Activated T-cell treated with anti-CD3 and anti-CD28 coated beads, Interleukin-2, amount 50 U/mL, for 72 hours (primary cell): ENCODE measurements at regions not wholly inside any gene's neighbourhood (a gene's known extent, or its start where the extent isn't known, plus 50 kb on each side); places are given as distances from the start of the nearest gene placed in this dataset.
A peak's percentile ranks its signal among the peaks of the same experiment; 100 is the strongest.

Experiments
- ATAC-seq, 2 donors: fragments of 150-1000 bp; cut with Tn5 transposase; replicated peaks in 1 of 2; 2 replicates each; pipeline ENCODE4 v1.10.0; 2021; ENCODE audit warnings: moderate library complexity in 2 of 2, mild to moderate bottlenecking in 1 of 2
- DNase-seq, 2 donors: peaks; one replicate each; pipeline ENCODE4 v3.0.0; 2021 to 2022; ENCODE audit warnings: mixed read lengths in 1 of 2
- H3K27ac Mint-ChIP-seq: one replicate; pipeline ENCODE4 v1.8.0; 2022; ENCODE audit warnings: mild to moderate bottlenecking, moderate library complexity, mixed read lengths
- H3K27me3 Mint-ChIP-seq: one replicate; pipeline ENCODE4 v1.8.0; 2022; ENCODE audit warnings: low read depth, mixed read lengths
- H3K36me3 Mint-ChIP-seq, 2 donors: one replicate each; pipeline ENCODE4 v1.8.0; 2022; ENCODE audit warnings: mixed read lengths in 2 of 2, mild to moderate bottlenecking in 1 of 2; ENCODE audit not compliant: insufficient read depth in 2 of 2
- H3K4me1 Mint-ChIP-seq: one replicate; pipeline ENCODE4 v1.8.0; 2022; ENCODE audit warnings: low read depth, mixed read lengths
- H3K4me3 Mint-ChIP-seq, 2 donors: one replicate each; pipeline ENCODE4 v1.8.0; 2022; ENCODE audit warnings: mild to moderate bottlenecking in 2 of 2, mixed read lengths in 2 of 2, moderate library complexity in 2 of 2
- H3K9me3 Mint-ChIP-seq, 2 donors: one replicate each; pipeline ENCODE4 v1.8.0; 2022; ENCODE audit warnings: mixed read lengths in 2 of 2

DNA sequence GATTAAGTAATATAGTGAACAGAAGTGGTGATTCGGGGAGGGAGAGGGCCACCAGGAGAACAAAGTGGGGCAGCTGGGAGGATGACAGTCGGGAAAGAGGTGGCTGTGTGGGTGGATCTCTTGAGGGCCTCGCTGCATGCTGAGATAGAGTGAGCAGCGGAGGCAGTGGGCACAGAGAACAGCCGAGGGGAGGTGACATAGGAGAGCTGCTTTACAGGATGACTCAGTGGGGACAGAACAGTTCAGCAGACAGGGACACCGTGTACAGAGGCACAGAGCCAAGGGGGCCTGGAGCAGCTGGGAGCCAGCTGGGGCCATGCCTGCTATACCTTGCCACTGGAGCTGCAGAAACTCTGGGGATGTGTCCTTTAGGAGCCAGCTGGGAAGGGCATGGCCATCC lies 273.9 kb downstream of the GADD45G start:
- H3K36me3 Mint-ChIP-seq, result no peaks in the 10 kb centered on the region
- ATAC-seq (no peak), DNase-seq (no peak)
- H3K4me1 Mint-ChIP-seq, result no peaks in the 10 kb centered on the region
- no peaks in the 10 kb centered on the region for H3K9me3 Mint-ChIP-seq
- H3K4me3 Mint-ChIP-seq, result no peak overlapping the region
- H3K27me3 Mint-ChIP-seq, result no peaks in the 10 kb centered on the region
- no peak overlapping the region for H3K27ac Mint-ChIP-seq

DNA sequence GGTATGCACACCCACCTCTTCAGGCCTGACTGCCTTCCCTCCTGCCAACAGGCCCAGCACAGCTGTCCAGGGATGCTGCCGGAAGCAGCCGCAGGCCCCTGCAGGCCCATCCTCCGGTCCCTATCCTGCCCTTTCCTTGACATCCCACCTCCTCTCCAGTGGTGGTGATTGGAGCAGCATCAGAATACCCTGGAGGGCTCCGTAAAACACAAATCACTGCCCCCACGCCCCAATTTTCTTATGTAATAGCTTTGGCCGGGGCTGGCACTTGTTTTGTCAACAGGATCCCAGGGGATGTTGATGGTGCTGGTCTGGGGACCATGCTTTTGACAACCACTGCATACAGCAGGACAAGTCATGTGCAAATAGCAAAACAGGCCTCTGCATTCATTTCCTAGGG lies 274.5 kb downstream of the GADD45G start:
- DNase-seq (no peak), ATAC-seq (no peak)
- H3K36me3 Mint-ChIP-seq, result no peaks in the 10 kb centered on the region
- no peaks in the 10 kb centered on the region for H3K4me1 Mint-ChIP-seq
- H3K27me3 Mint-ChIP-seq, result no peaks in the 10 kb centered on the region
- no peak overlapping the region for H3K27ac Mint-ChIP-seq
- no peak overlapping the region for H3K4me3 Mint-ChIP-seq
- H3K9me3 Mint-ChIP-seq, result no peaks in the 10 kb centered on the region

GRCh38 chr9:89879701-89880100 lies 274.9 kb downstream of the GADD45G start:
- no peak overlapping the region for H3K27ac Mint-ChIP-seq
- H3K4me1 Mint-ChIP-seq, result no peaks in the 10 kb centered on the region
- H3K36me3 Mint-ChIP-seq, result no peaks in the 10 kb centered on the region
- DNase-seq (no peak), ATAC-seq (no peak)
- no peaks in the 10 kb centered on the region for H3K27me3 Mint-ChIP-seq
- H3K9me3 Mint-ChIP-seq, result no peaks in the 10 kb centered on the region
- H3K4me3 Mint-ChIP-seq, result no peak overlapping the region

DNA sequence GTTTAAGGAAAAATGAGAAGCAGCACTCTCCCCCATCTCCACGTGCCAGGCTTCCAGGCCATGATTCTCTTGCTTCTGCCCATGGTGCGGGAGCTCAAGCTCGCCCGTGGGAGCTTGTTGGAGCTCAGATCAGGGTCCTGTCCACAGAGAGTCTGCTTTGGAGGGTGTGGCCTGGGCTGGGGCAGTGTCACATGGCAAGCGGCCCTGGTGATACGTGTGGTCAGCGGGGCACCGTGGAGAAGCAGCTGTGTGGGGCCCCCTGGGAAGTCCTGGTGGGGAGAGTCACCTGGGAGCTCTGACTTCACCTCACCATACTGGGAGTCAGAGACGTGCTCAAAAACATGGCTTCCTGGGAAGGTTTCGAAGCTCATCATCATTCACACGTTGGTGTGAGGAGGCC lies 275.3 kb downstream of the GADD45G start:
- Mint-ChIP-seq H3K4me3 (no peak overlapping the region), H3K36me3 (no peaks in the 10 kb centered on the region), H3K4me1 (no peaks in the 10 kb centered on the region), H3K9me3 (no peaks in the 10 kb centered on the region), H3K27me3 (no peaks in the 10 kb centered on the region), H3K27ac (no peak overlapping the region)
- ATAC-seq (no peak), DNase-seq (no peak)

DNA sequence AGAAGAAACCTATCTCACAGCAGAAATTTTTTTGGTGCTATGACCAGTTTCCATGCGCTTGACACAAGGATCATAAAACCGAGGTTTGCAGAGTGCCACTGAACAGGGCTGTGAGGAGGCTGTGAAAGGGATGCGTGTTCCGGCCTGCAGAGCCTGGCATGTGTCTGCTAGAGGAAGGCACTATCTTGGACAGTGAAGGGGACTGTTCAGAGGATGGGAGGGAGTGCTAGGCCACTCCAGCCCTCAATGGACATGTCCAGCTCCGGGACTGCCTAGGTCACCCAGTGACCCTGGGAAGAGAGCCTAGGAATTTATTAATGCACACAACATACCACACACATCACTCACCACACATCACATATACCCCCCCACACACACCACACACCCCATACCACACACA lies 275.9 kb downstream of the GADD45G start:
- Mint-ChIP-seq H3K27me3 (no peaks in the 10 kb centered on the region), H3K27ac (no peak overlapping the region), H3K4me1 (no peaks in the 10 kb centered on the region), H3K36me3 (no peaks in the 10 kb centered on the region), H3K9me3 (no peaks in the 10 kb centered on the region), H3K4me3 (no peak overlapping the region)
- ATAC-seq, result no peak
- DNase-seq, result no peak

GRCh38 chr9:89881431-89881830 lies 276.6 kb downstream of the GADD45G start:
- no peaks in the 10 kb centered on the region for H3K4me1 Mint-ChIP-seq
- no peaks in the 10 kb centered on the region for H3K27me3 Mint-ChIP-seq

DNA sequence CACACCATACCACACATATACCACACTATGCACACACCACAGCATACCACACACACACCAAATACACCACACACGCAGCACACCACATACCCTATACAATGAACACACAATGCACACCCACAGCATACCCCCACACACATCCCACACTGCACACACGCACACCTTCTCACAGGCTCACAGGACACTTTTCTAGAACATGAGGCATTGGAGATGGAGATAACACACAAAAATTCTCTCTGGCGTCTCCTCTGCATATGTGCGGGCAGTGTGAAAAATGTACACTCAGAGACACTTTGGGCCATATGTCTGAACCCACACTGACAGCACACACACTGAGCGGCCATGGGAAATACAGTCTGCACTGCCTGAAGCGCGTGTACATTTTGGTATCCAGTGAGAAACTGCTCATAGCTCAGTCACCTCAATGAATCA lies 278.1 kb downstream of the GADD45G start:
- no peak for DNase-seq
- no peaks in the 10 kb centered on the region for H3K27me3 Mint-ChIP-seq
- ATAC-seq, result peak; percentile 8 to 12
- H3K4me3 Mint-ChIP-seq, result no peak overlapping the region
- no peaks in the 10 kb centered on the region for H3K4me1 Mint-ChIP-seq
- no peaks in the 10 kb centered on the region for H3K9me3 Mint-ChIP-seq
- no peaks in the 10 kb centered on the region for H3K36me3 Mint-ChIP-seq
- H3K27ac Mint-ChIP-seq, result no peak overlapping the region

More at GRCh38 chr9:89881431-89881830, 276.6 kb downstream of the GADD45G start:
- no peak overlapping the region for H3K4me3 Mint-ChIP-seq
- H3K36me3 Mint-ChIP-seq, result no peaks in the 10 kb centered on the region
- ATAC-seq (peak; percentile 18 to 45), DNase-seq (no peak)
- H3K9me3 Mint-ChIP-seq, result no peaks in the 10 kb centered on the region
- no peak overlapping the region for H3K27ac Mint-ChIP-seq

GRCh38 chr9:89883401-89884341 lies 278.9 kb downstream of the GADD45G start:
- Mint-ChIP-seq H3K27me3 (no peaks in the 10 kb centered on the region), H3K9me3 (no peaks in the 10 kb centered on the region), H3K36me3 (no peaks in the 10 kb centered on the region), H3K27ac (no peak overlapping the region), H3K4me3 (no peak overlapping the region), H3K4me1 (no peaks in the 10 kb centered on the region)
- ATAC-seq (no peak), DNase-seq (no peak)

GRCh38 chr9:89884356-89885083 lies 279.7 kb downstream of the GADD45G start:
- no peaks in the 10 kb centered on the region for H3K27me3 Mint-ChIP-seq
- no peak overlapping the region for H3K4me3 Mint-ChIP-seq
- H3K36me3 Mint-ChIP-seq, result no peaks in the 10 kb centered on the region
- ATAC-seq (no peak), DNase-seq (no peak)
- no peaks in the 10 kb centered on the region for H3K9me3 Mint-ChIP-seq
- H3K4me1 Mint-ChIP-seq, result no peaks in the 10 kb centered on the region
- no peak overlapping the region for H3K27ac Mint-ChIP-seq

GRCh38 chr9:89885156-89885555 lies 280.3 kb downstream of the GADD45G start:
- DNase-seq (no peak), ATAC-seq (no peak)
- H3K4me1 Mint-ChIP-seq, result no peaks in the 10 kb centered on the region
- no peak overlapping the region for H3K4me3 Mint-ChIP-seq
- no peaks in the 10 kb centered on the region for H3K9me3 Mint-ChIP-seq
- H3K27me3 Mint-ChIP-seq, result no peaks in the 10 kb centered on the region
- no peak overlapping the region for H3K27ac Mint-ChIP-seq
- H3K36me3 Mint-ChIP-seq, result no peaks in the 10 kb centered on the region

- Mint-ChIP-seq H3K27me3 (no peaks in the 10 kb centered on the region), H3K4me1 (no peaks in the 10 kb centered on the region), H3K4me3 (no peak overlapping the region), H3K36me3 (no peaks in the 10 kb centered on the region), H3K27ac (no peak overlapping the region), H3K9me3 (no peaks in the 10 kb centered on the region)
- DNase-seq (no peak), ATAC-seq (no peak)
Observed at GRCh38 chr9:89886281-89886700, 281.5 kb downstream of the GADD45G start.

- Mint-ChIP-seq H3K4me3 (no peak overlapping the region), H3K36me3 (no peaks in the 10 kb centered on the region), H3K27me3 (no peaks in the 10 kb centered on the region), H3K4me1 (no peaks in the 10 kb centered on the region), H3K9me3 (no peaks in the 10 kb centered on the region), H3K27ac (no peak overlapping the region)
- DNase-seq (no peak), ATAC-seq (no peak)
Observed at GRCh38 chr9:89887286-89887685, 282.5 kb downstream of the GADD45G start.

- H3K9me3 Mint-ChIP-seq, result no peaks in the 10 kb centered on the region
- H3K36me3 Mint-ChIP-seq, result no peaks in the 10 kb centered on the region
- DNase-seq (no peak), ATAC-seq (no peak)
- no peak overlapping the region for H3K4me3 Mint-ChIP-seq
- no peak overlapping the region for H3K27ac Mint-ChIP-seq
- H3K27me3 Mint-ChIP-seq, result no peaks in the 10 kb centered on the region
- no peaks in the 10 kb centered on the region for H3K4me1 Mint-ChIP-seq
Observed at GRCh38 chr9:89888233-89888632, 283.4 kb downstream of the GADD45G start.
